ENCODE measurements at regions not wholly inside any gene's neighbourhood (a gene's known extent, or its start where the extent isn't known, plus 50 kb on each side); places are given as distances from the start of the nearest gene placed in this dataset.
"Not testable (repeated sequence)": the region's sequence is repeated elsewhere in the genome, so short reads cannot be mapped to it uniquely, and the experiment has no call there.

DNA sequence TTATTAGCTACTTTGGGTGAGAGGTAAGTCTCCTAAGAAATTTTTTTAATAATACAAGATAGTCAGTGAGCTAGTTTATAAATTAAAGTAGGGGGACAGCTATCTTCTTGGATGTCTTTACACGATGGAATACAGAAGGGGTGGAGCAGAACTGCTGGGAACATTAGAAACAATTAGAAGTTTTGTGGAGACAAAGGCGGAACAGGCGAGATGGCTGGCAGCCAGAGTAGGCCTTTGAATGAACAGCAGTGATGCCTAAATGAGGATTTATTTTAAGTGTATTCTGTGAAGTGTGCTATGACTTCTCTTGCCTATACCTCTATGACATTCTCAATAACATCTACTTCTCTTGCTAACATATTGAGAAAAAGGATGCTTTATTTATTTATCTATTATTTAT, 1345.3 kb upstream of the SEL1L start:
- no peak for DNase-seq

DNA sequence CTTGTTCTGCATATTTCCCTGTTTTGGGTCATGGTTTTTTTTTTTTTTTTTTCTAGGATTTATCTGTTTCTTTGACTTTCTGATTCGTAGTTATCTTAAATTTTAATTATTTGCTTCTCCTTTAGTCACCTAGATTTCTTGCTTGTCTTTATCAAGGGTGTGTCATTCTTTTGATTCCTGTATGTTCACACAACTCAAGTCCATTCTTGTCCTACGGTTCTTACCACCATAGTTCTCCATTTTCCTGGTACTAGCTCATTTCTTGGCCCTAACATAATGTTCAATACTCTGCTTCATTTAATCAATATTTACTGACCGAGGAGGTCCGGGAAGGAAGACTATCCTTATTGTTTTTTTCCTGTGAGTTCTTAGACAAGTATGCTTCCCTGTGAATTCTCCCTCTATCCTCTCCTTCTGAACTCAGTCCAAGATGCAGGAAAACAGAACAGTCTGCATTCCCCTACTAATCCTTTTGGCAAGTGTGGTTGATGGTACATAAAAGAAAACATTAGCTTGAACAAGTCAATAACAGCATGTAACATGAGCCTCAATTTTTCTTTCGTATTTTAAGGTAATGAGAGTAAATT, 1346.4 kb upstream of the SEL1L start:
- DNase-seq, result no peak

DNA sequence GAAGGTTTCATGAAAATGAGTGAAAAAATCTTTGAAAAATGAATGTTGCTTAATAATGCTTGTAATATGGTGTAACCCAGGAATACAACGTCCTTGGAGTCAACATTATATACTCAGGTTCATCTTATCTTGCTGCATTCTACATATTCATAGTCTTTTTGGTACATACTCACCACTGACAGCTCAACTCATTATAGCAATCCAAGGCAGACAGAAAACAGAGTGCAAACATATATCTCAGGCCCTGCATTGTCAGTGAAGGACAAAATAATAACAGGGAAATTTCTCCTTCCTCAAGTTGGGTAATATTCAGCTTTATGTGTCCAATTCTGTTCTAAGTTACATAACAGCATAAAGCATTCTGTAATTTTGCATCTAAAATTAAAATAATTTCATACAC, 1353.0 kb upstream of the SEL1L start:
- no peak for DNase-seq

DNA sequence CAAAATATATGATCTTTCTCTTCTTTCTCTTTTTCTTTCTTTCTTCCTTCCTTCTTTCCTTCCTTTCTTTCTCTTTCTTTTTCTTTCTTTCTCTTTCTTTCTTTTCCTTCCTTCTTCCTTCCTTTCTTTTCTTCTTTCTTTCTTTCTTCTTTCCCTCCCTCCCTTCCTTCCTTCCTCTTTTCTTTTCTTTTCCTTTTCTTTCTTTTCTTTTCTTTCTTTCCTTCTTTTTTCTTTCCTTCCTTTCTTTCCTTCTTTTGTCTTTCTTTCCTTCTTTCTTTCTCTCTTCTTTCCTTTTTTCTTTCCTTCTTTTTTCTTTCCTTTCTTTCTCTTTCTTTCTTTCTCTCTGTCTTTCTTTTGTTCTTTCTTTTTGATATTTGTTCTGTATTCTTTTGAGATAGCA, 1356.0 kb upstream of the SEL1L start:
- DNase-seq, result no peak

DNA sequence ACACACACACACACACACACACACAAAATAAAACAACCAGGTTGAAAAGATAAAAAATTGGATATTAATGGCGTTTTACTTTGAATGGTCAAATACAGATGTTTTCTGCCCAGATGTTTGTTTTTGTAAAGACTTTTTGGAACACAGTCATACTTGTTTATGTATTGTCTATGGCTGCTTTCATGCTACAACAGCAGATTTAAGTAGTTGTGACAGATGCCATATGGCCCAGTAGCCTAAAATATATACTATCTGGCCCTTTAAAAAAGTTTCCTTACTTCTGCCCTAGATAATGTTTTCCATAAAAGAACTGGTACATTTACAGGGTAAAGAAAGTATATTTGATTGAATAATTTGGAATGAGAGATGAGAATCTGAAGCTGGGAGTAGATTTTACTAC, 1362.8 kb upstream of the SEL1L start:
- no peak for DNase-seq

DNA sequence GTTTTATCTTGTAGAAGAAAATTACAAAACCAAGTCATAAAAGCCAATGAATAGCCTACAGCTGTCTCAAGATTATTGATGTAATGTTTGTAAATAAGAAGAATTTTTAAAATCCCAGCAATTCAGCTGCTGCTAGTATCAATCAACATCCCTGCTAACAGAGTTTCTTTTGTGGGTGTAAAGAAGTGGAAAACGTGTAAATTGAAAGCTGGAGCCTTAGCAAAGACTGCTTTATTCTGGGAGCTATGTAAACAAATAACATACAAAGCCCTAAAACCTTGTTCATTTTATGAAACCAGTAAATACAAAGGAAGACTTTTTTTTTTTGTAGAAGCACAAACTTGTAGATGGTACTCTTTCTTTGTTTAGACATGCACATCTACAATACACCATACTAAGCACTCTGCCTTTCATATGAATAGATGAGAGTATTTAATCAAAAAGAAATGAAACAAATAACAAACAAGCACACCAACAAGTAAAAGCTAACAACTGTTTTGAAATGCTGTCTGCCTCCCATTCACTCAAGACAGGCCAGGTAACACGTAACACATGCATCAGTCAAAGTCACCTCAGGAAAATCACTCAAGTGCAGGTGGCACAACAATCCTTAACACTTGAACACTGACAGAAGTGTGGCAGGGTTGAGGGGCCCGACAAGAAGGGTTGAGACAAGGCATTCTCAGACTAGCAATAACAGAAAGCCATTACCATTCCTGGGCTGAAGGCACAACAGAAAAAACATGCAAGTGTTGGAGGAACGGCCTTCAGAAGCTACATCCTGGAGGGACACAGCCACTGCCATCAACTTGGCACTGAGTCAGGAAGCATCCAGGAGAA, 1364.0 kb upstream of the SEL1L start:
- DNase-seq, result no peak

DNA sequence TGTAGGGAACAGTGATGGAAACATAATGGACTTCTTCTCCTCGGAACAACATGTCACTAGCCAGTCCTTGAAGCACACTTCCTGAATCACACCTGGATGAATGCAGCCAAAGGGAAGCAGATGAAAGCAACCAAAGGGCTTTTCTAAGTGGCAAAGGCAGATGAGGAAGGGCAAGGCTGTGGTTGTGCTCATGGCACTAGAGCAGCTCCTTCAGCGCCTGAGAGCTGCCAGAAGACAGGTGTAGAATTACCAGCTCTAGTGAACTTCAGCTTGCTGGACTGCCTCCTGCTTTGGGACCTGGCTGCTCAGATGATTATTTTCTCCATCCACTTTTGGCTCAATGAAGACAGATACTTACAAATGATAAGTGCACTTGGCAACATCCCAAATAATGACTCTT, 1372.1 kb upstream of the SEL1L start:
- DNase-seq, result no peak

DNA sequence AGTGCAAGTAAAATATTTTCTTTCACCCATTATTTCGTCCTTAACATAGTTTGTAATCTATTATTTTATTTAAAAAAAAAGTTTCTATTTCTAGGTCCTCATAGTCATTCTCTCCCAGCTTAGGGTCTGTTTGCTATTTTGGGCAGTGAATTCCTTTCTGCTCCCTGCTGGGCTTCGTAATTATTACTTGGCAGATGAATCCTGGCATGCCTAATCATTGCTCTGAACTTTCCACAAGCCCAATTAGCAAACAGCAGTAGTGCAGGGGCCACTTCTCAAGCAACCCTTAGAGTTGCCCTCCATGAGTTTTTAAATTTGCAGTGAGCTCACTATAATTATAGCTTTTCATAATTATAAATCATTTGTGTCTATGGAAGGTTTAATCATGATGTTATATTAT, 1378.3 kb upstream of the SEL1L start:
- DNase-seq, result no peak

DNA sequence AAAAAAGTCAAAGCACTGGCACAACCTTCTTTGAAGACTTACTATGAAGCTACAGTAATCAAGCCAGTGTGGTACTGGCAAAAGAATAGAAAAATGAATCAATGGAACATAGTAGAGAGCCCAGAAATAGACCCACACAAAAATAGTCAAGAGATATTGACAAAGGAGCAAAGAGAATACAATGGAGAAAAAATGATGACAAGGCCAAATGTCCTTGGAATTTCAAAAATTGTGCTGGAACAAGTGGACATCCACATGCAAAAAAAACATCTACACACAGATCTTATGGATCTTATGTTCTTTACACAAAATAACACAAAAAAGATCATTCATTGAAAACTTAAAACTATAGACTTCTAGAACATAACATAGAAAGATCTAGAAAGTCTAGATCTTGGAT, 1379.7 kb upstream of the SEL1L start:
- no peak for DNase-seq

DNA sequence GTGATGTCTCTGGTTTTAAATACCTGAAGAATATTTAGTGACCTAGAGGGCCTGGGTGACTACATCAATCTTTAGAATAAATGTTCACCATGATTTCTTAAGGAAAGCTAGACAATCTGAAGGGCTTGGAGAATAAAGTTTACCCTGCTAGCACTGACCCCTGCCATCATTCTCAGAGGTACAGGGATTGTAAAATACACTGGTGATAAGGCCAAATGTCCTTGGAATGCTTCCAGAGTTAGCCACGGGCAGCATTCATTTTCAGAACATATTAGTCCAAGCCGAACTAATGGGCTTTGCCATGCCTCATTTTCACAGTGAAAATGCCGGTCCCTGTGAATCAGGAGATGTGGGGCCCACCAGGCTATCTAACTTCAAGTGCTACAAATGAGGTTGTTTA, 1381.7 kb upstream of the SEL1L start:
- DNase-seq, result no peak

DNA sequence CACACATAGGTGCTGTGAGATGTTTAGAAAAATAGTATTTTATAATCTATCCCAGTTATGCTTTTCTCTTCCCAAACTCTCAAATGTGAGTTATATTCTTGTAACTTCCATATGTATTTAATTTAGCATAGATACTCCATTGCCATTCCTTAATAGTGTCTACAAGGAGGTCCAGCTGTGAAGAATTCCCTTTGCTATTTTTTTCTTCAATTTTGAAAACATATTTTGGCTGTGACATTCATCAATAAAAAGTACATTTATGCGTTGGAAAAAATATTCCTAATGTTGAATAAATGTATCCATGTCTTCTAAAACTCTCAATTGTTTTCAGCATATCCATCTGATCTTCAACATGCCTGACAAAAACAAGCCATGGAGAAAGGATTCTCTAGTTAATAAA, 1402.0 kb upstream of the SEL1L start:
- no peak for DNase-seq

DNA sequence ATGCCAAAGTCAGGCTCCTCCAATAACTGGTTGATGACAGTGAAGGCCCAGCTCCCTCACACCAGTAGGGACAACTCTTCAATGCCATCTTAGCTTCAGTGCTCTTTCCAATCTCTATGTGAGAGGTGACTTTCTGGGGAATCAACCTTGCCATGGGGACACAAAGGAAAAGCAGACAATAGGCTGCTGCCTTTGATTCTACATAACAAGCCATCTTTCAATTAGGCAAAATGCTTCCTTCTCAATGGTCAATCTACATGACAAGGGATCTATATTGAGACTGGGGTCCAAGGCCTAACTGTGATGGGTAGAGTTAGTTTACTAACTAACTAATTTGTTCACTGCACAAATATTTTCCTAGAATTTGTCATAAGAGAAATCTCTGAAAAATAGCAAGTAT, 1417.5 kb upstream of the SEL1L start:
- no peak for DNase-seq

DNA sequence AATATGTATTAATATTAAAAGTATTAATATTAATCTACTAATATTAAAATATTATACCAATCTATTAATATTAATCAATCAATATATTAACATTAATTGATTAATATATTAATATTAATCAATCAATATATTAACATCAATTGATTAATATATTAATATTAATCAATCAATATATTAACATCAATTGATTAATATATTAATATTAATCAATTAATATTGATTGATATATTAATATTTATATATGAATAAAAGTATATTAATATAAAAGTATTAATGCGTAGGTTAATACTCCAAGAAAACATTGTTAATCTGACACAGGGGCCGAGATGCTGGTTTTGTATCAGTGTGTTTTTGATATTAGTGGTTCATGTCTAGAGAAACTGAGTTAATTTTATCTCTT, 1430.1 kb upstream of the SEL1L start:
- no peak for DNase-seq

DNA sequence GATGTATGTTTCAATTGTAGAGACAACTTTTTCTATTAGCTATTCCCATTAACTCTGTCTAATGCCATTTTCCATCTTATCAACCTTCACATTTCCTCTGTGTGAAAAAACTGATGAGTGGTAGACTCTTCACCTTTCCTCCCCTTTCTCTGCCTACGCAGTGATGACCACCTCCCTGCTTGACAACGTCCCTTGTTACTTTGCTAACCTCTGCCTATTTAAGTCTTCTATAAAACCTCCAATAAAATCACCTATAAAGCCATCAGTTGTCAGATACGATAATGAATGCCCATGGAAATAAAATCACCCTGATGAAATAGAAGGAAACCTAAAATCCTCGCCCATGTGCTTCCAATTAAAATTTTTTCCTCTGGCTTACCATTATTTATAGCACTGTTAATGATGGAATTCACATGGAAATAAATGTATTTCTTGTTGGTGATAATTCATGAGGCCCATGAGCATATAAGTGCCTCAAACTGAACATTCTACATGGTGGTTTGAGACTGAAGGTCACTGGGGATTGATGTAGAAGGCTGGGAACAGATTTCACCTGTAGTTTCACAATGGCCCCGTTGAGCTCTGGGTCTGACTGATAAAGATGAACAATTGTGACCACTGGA, 1454.0 kb upstream of the SEL1L start:
- no peak for DNase-seq

DNA sequence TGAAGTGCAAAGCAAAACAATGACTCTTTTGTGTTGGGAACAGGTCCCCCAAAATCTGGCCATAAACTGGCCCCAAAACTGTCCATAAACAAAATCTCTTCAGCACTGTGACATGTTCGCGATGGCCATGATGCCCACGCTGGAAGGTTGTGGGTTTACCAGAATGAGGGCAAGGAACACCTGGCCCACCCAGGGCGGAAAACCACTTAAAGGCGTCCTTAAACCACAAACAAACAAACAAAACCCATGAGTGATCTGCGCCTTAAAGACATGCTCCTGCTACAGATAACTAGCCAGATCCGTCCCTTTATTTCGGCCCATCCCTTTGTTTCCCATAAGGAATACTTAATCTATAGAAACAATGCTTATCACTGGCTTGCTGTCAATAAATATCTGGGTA, 1460.9 kb upstream of the SEL1L start:
- DNase-seq, result not testable (repeated sequence)

DNA sequence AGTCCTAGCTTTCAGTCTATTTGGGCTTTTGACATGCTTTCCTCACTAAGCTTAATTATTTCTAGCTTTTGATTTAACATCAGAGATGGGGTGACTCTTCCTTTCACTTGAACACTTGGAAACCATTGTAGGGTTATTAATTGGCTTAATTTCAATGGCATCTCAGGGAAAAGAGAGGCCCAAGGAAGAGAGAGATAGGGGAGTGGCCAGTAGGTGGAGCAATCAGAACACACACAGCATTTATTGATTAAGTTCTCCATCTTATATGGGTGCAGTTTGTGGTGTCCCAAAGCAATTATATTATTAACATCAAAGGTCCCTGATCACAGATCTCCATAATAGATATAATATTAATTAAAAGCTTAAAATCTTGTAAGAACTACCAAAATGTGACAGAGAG, 1466.1 kb upstream of the SEL1L start:
- peak; percentile 4 for DNase-seq

DNA sequence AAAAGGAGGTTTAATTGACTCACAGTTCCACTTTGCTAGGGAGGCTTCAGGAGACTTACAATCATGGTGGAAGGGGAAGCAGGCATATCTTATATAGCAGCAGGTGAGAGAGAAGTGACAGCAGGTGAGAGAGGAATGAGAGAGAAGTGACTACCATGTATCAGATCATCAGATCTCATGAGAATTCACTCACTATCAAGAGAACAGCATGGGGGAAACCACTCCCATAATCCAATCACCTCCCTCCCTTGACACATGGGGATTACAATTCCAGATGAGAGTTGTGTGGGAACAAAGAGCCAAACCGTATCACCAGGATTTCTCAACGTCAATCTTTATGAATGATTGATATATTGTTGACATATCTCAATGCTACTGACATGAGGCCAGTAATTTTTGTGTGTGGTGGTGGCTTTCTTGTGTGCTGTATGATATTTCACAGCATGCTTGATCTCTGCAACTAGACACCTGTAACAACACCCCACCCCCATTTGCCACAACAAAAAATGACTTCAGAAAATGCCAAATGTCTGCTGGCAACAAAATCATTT, 1470.9 kb upstream of the SEL1L start:
- no peak for DNase-seq

DNA sequence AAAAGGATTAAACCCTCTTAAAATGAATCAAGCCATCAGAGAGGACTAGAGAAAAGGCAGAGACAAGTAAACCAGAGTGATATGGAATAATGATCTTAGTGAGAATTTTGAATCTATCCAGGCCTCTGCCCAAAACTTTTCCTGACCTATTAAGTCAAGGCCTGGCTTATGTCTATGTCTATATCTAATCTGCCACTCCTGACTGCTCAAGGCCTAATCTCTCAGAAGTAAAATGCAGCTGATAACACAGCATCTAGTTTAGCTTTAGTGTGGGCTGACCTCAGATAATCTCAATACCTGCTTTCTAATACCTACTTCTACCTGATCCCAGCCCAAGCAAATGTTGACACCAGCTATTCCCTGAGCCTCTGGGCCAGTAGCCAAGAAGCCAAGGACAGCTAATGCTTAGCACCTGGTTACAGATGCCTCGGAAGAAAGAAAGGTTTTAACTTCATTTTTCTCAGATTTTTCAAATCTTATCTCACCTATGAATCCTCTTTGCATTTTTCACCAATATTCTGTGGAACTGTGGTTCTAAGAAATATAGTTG, 1472.5 kb upstream of the SEL1L start:
- DNase-seq, result no peak

DNA sequence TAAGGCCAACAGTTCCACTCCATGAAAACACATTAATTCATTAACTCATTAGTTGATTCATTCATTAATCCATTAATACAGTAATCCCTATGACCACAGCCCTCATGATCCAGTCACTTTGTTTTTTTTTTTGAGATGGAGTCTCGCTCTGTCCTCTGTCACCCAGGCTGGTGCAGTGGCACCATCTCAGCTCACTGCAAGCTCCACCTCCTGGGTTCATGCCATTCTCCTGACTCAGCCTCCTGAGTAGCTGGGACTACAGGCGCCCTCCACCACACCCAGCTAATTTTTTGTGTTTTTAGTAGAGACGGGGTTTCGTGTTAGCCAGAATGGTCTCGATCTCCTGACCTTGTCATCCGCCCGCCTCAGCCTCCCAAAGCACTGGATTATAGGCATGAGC, 1473.4 kb upstream of the SEL1L start:
- not testable (repeated sequence) for DNase-seq

DNA sequence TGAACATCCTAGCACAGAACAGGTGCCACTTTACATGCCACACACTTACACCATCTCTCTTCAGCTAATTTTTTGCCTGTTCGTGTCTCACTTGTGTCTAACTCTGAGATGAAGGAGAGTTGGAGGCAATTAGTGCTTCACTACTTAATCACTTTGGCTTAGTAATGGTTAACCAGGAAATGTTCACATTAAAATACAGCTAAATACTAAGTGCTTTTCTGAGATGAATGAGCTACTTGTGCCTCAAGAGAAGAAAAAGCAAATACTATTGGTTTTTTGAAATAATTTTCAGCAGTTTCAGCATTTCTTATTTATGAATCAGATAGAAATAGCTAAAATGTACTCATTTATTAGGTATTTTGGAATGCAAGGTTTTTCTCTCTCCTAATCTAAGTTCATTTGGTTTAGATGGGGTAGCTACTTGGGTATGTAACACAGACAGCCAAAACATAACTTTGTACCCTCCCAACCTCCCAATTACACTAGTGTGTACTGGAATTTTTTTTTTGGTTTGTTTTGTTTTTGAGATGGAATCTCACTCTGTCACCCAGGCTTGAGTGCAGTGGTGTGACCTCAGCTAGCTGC, 1474.1 kb upstream of the SEL1L start:
- DNase-seq, result no peak

DNA sequence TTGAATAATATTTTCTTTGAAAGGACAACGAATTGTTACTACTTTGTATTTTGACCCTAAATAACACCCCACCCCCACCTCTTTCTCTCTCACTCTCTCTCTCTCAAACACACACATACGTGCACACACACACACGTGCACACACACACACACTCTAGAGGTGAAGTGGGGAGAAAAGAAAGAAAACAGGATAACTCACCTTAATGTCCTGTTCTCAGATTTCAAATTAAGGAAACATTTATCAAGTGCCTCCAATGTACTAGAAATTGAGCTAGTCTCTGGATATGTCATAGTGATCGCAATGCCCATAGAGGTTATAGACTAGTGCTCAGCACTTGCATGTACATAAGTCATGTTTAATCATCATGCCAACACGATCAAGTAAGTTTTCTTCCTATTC, 1483.6 kb upstream of the SEL1L start:
- no peak for DNase-seq

DNA sequence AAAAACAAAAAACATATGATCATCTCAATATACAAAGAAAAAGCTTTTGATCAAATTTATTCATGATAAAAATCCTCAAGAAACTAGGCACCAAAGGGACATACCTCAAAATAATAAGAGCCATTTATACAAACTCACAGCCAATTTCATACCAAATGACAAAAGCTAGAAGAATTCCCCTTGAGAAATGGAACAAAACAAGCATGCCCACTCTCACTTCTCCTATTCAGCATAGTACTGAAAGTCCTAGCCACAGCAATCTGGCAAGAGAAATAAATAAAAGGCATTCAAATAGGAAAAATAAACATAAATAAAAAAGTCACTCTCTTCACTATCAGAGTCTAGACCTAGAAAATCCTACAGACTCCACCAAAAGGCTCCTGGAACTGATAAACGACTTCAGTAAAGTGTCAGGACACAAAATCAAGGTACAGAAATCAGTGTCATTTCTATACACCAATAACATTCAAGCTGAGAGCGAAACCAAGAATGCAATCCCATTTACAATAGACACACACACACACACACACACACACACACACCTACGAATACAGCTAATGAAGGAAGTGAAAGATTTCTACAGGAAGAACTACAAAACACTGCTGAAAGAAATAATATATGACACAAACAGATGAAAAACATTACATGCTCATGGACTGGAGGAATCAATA, 1486.2 kb upstream of the SEL1L start:
- DNase-seq, result no peak

DNA sequence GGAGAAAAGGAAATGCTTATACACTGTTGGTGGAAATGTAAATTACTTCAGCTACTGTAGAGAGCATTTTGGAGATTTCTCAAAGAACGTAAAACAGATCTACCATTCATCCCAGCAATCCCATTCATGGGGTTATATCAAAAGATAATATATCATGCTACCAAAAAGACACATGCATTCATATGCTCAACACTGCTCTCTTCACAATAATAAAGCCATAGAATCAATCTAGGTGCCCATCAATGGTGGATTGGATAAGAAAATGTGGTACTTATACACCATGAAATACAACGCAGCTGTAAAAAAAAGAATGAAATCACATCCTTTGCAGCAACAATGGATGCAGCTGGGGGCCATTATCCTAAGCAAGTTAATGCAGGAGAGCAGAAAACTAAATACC, 1487.7 kb upstream of the SEL1L start:
- no peak for DNase-seq
